ENCODE measurements at regions not wholly inside any gene's neighbourhood (a gene's known extent, or its start where the extent isn't known, plus 50 kb on each side); places are given as distances from the start of the nearest gene placed in this dataset.

DNA sequence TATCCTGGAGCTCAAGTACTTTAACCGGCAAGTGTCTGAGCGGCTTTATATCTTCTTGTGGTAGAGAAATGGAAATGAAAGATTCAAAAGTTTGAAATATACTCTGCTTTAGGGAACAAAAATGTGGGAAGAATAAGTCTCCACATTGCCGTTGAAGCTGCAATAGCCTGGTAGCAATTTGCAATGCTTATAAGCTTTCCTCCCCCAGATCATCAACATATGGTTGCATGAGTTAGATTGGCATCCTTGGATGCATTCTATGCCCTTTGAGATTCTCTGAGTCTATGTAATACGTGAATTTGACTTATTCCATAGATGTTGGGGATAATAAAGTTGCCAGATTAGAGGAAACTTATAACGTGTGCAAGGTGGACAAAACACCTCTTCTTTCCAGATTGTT, 86.1 kb upstream of the KCNK1 start:
- TF ChIP-seq CTCF (IDR thresholded peaks at IDR 0.05) (no peak), POLR2A (IDR thresholded peaks at IDR 0.05) (no peak)
